ENCODE measurements at regions not wholly inside any gene's neighbourhood (a gene's known extent, or its start where the extent isn't known, plus 50 kb on each side); places are given as distances from the start of the nearest gene placed in this dataset.
"Not testable (repeated sequence)": the region's sequence is repeated elsewhere in the genome, so short reads cannot be mapped to it uniquely, and the experiment has no call there.

DNA sequence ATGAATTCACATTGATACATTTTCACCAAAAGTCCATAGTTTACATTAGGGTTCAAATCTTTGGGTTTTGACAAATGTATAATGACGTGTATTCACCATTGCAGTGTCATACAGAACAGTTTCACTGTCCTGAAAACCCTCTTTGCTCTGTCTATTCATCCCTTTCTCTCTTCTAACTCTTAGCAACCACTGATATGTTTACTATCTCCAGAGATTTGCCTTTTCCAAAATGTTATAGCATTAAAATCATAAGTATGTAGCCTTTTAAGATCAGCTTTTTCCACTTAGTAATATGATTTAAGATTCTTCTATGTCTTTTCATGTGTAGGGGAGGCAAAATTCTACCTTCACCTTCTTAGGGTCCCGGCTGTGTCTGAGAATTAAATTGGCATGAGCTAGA, 203.8 kb downstream of the TPRG1 start:
- no peak for DNase-seq (ENCODE audit: low read depth)
- no peak overlapping the region for H3K4me3 ChIP-seq (ENCODE audit: low read depth, low read length)

DNA sequence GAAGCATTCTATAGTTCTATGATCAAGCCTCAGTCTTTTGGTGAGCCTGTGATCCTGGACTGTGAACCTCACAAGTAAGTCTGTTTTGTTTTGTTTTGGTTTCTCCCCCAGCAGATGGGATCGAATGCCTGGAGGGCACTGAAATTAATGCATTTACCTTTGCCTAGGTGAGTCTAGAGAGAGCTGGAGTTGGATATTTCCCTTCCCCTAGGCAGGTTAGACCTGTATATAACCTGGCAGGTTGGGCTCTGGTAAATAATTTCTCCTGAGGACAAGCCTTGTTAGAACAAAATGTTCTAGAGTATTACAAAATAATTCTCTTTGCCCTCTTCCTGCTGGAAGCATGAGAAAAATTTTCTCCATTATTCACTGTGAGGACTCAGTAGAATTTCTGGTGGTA, 211.9 kb downstream of the TPRG1 start:
- no peak for DNase-seq (ENCODE audit: low read depth)
- H3K4me3 ChIP-seq (ENCODE audit: low read depth, low read length): no peak overlapping the region

DNA sequence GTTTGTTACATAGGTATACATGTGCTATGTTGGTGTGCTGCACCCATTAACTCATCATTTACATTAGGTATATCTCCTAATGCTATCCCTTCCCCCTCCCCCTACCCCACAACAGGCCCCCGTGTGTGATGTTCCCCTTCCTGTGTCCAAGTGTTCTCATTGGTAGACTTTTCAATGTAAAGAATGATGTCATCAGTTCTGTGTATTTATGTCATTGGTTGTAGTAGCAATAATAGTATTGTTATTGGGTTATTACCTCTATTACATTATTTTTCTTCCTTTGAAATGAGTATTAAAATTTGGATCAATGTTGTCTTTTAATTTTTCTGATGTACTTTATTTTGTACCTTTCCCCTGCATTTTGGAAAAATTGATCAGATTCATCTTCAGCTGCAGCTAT, 214.1 kb downstream of the TPRG1 start:
- not testable (repeated sequence) for DNase-seq (ENCODE audit: low read depth); H3K4me3 ChIP-seq (ENCODE audit: low read depth, low read length)

DNA sequence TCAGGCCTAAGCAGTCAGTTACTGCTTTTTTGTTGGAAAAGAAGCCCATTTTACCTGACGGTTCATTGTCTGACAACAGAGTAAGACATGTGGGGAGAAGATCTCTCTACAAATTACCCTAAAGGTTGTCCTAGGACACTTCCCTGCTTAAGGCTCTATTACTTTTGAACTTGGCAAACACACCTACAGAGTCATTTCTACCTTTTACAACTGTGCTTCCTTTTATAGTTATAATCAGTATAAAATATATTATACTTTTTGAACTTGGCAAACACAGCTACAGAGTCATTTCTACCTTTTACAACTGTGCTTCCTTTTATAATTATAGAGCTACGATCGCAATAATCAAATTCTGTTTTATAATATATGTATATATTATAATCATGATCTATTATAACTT, 215.0 kb downstream of the TPRG1 start:
- H3K4me3 ChIP-seq (ENCODE audit: low read depth, low read length): no peak overlapping the region
- DNase-seq (ENCODE audit: low read depth): no peak

DNA sequence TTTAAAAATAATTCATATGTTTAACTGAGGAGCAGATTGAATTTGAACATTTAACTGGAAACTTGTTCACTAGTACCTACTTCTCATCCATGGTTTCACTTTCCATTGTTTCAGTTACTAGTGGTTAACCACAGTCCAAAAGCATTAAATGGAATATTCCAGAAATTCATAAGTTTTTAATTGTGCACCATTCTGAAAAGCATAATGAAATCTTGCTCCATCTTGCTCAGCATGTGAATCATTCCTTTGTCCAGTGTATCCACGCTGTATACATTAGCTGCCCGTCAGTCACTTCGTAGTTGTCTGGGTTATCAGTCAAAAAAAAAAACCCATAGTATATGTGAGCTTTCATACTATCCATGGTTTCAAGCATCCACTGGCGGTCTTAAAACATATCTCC, 217.6 kb downstream of the TPRG1 start:
- no peak overlapping the region for H3K4me3 ChIP-seq (ENCODE audit: low read depth, low read length)
- DNase-seq (ENCODE audit: low read depth): no peak

DNA sequence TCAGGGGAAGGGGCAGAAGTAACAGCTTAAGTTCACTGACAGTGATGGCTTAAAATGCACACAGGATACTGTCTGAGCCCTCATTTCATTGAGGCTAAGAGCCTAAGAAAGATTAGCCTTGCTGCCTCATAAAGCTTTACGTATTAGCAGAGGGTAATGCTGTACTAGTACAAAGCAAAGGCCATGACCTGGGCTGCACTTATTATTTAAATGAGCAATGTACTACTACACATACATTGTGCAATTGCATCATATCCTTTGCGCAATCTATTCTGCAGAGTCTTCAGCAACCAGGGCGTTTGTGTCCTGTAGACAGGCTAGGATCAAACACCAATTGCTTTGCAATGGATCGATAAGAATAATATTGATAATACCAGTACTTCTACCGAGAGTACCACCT, 221.8 kb downstream of the TPRG1 start:
- H3K4me3 ChIP-seq (ENCODE audit: low read depth, low read length): no peak overlapping the region
- DNase-seq (ENCODE audit: low read depth): peak; percentile 50

DNA sequence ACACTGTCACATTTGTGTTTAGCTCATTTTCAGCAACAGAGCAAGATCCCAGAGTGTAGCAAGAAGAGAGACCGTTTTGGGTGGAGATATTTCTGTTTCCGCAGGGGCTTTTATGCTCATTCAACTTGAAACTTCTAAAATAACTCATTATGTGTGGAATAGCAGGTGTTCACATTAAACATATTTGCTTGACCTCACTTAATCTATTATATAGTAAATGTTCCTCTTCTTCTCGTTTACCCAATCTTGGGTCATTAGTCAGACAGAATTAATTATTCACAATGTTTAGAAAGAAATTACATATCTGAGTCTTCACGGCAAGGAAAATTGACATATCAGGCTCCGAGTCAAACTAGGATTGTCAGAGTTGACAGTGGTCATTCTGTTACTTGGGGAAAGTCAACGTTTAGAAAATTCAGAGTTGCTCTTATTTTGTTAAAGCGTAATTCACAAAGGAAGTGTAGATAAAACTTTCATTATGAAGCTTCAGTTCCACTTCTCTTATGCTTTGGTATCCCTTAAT, 222.9 kb downstream of the TPRG1 start:
- no peak for DNase-seq (ENCODE audit: low read depth)
- H3K4me3 ChIP-seq (ENCODE audit: low read depth, low read length): no peak overlapping the region

DNA sequence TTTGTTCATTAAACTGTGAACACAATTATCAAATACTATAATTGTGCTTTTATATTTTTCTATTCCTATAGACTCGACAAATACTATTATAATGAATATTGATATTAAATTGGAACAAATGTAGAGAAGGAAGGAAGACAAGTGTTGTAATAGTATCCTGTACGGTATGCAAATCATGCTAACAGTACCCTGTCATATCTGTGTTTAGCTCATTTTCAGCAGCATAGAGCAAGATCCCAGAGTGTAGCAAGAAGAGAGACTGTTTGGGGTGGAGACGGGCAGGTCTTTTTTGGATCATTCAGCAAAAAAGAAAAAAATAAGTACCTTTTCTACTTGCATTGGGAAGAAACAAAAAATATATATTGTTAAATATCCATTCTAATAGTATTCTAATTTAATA, 224.1 kb downstream of the TPRG1 start:
- DNase-seq (ENCODE audit: low read depth): no peak
- H3K4me3 ChIP-seq (ENCODE audit: low read depth, low read length): no peak overlapping the region

DNA sequence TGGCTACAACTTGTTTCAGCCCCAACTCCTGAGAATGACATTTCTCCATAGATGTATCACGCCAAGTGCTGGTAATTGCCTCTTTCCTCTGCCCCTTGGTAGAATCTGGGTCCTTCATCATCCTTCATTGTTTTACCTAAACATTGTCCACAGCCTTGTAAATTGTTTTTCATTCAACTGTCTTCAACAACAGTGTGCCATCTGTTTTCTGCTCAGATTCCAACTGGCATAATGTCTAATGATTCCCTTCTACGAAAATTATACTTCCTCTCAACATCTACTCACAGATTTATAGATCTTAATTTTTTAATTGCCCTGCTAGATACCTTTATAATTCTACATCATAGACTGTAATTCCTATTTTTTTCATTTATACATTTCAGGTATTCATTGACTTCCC, 226.9 kb downstream of the TPRG1 start:
- H3K4me3 ChIP-seq (ENCODE audit: low read depth, low read length): no peak overlapping the region
- DNase-seq (ENCODE audit: low read depth): no peak

DNA sequence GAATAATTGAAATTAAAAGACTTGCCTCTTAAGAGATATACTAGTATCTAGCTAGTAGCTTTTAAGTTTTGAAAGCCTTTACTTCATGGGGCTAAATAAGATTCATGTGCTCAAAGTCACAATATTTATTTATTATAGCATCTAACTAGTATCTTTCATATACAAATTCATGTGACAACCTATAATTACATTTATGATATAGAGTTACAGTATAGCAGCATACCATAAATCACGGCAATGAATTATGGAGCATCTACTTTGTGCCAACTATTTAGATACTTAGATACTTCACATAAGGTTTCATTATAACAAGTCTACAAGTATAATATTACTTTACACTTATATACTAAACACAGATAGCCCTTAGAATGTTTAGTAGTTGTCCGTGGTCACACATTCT, 229.4 kb downstream of the TPRG1 start:
- no peak overlapping the region for H3K4me3 ChIP-seq (ENCODE audit: low read depth, low read length)
- no peak for DNase-seq (ENCODE audit: low read depth)

DNA sequence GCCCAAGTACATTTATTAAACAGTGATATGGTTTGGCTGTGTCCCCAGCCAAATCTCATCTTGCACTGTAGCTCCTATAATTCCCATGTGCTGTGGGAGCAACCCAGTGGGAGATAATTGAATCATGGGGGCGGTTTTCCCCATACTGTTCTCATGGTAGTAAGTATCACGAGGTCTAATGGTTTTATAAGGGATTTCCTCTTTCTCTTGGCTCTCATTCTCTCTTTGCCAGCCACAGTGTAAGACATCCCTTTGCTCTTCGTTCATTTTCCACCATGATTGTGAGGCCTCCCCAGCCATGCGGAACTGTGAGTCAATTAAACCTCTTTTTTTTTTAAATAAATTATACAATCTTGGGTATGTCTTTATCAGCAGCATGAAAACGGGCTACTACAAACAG, 228.0 kb upstream of the TP63 start:
- H3K4me3 ChIP-seq (ENCODE audit: low read depth, low read length): no peak overlapping the region
- DNase-seq (ENCODE audit: low read depth): no peak

DNA sequence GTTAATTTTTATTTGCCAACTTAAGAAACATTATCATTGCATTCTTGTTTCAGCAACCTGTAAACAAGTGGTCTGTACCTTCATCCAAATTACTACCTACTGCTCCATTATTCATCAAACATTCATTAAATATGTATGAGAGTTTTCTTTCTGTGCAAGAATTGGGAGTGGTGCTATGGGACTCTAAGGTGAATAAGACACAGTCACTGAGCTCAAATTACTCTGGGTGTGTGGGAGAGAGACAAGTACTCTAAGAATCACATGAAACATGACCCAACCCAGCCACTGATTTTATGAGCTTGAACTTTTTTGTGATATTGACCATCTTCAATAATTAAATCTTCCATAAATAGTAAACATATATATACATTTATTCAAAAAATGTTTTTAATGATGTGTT, 227.2 kb upstream of the TP63 start:
- no peak overlapping the region for H3K4me3 ChIP-seq (ENCODE audit: low read depth, low read length)
- DNase-seq (ENCODE audit: low read depth): no peak

DNA sequence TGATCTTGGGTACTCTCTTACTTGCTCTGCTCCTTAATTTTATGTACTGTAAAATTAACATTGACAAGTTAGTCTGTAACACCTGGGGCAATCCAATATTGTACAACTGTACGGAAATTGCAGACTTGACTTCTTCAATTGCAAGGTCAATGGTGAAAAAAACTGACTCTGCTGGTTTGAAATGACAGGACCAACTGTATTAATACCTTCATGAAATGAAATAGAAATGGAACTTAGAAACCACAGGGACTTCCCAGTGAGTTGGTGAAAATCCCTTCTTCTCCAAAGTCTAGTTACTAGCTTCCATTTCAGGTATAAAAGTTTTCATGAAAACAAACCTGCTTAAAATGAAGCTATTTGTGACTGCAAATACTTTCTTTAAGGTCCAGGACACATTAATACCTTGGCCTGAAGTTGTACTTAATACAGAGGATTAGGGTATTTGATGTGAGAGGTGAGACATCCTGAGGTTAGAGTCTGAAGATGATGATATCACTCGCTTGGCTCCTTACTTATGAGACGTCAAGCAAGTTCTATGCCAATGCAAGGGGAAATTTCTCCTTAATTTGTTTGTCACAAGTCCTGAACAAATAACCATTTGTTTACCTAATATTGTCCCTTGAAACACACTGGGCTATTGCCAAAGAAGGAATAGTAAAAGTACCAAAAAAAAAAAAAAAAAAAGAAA, 226.2 kb upstream of the TP63 start:
- DNase-seq (ENCODE audit: low read depth): no peak
- H3K4me3 ChIP-seq (ENCODE audit: low read depth, low read length): no peak overlapping the region

DNA sequence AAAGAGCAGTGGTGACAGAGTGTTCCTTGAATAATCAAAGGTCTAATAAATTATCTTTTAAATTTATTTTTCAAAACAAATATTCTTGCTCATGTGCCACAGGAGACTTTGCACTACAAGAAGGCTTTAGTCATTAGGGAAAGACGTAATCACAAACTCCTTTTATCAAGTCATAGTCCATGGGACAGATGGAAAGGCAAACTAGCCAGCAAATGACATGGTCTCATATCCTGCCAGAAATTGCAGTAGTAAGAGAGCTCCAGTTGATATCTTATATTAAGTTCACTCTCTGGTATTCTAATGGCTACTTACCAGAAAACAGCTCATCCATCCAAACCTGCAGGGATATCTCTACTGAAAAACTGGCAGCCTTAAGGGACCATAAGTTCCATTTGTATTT, 225.0 kb upstream of the TP63 start:
- DNase-seq (ENCODE audit: low read depth): no peak
- no peak overlapping the region for H3K4me3 ChIP-seq (ENCODE audit: low read depth, low read length)

DNA sequence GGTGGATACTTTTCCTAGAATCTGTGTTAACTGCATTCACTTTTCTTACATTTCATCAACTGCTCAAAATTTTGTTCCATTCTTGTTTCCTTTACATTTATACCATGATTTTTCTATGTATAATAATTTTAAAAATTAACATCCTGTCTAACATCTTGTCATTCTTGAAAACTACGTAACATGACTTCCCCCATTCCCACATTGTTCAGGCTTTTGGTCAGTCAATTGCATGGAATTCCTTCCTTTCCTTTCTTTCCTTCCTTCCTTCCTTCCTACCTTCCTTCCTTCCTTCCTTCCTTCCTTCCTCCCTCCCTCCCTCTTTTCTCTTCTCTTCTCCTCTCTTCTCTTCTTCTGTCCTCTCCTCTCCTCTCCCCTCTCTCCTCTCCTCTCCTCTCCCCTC, 220.7 kb upstream of the TP63 start:
- no peak overlapping the region for H3K4me3 ChIP-seq (ENCODE audit: low read depth, low read length)
- no peak for DNase-seq (ENCODE audit: low read depth)

DNA sequence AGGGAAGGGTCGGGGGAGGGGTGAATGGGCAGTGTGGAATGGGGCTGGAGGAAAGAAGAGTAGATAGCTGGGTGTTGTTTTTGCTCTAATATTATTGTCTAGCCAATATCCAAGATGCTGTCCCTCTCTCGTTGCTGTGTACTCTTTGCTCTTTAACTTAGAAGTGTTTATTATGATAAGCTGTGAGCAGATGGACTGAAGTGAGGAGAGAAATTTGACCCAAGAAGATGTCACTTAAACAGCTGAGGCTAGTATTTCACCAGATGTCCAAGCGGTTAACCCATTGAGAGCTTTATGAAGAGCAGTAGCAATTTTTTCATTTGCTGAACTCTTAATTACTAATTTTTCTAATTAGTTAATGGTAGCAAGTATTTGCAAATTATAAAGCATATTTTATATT, 212.2 kb upstream of the TP63 start:
- no peak for DNase-seq (ENCODE audit: low read depth)
- no peak overlapping the region for H3K4me3 ChIP-seq (ENCODE audit: low read depth, low read length)

DNA sequence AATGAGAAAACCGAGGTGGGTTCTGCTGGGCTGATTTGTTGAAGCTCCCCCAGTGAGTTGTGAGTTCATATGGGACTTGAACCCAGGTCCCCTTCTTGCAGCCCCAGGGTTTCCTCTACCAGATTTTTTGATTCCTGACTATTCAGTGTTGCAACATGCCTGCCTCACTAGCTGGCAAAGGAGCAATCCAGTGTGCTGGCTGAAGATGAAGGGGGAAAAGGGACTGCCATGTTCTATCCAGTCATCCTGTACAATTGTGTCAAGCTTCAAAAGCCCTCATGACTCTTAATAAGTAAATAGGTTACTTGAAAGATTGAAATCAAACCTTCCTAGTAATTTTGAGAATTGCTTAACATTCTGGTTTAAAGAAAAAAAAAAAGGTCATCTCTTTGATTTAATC, 211.5 kb upstream of the TP63 start:
- no peak for DNase-seq (ENCODE audit: low read depth)
- H3K4me3 ChIP-seq (ENCODE audit: low read depth, low read length): no peak overlapping the region

DNA sequence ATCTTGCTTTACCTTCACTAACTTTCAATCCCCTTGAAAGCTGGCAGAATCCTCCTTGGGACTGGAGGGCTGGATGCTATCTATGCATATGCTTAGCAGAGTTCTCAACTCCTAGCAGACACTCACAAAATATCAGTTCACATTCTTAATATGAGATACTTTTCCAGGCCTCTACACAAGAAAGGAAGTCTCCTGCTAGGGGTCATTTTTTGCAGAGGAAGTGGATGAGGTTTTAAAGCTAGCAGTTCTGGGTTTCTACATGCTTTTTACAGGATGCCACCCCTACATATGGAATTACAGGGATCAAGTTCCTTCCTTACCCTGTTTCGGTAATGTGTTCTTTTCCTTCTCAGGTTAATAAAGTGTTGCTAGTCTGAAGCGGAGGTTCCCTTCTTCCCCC, 206.3 kb upstream of the TP63 start:
- no peak overlapping the region for H3K4me3 ChIP-seq (ENCODE audit: low read depth, low read length)
- DNase-seq (ENCODE audit: low read depth): no peak

DNA sequence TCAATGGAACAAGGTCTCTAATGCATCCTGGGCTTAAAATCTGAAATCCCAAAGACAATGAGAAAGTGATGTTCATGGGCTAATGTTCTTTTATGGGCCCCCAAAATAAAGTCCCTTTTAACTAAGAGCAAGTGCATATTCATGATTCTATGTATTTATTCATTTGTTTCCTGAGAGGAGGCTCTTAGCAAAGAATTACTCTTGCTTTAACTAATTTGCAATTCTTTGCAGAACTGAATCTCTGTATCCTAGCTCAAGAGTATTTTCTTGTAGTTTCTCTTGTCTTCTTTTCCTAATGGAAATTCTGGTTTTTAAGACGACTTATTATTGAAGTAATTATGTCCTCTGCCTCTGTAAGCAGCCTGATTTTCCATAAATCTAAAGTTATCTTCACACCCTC, 202.2 kb upstream of the TP63 start:
- no peak for DNase-seq (ENCODE audit: low read depth)
- H3K4me3 ChIP-seq (ENCODE audit: low read depth, low read length): no peak overlapping the region

DNA sequence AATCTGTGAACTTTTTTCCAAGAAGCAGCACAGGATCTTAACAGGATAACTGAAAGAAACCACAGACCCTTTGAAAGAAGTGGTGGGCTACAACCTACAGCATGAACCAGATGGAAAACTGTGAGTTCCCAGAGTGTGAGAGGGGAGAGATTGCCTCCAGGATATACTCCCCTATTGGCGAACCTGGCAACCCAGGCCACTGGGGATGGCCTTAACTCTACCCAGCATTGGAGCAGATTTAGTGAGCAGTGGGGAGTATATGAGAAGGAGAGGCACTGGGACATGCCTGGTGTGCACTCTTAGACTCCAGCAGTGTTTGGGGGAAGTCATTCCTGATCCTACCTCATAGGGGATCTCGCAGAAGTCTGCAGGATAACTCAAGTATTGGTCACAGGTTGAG, 201.0 kb upstream of the TP63 start:
- H3K4me3 ChIP-seq (ENCODE audit: low read depth, low read length): no peak overlapping the region
- DNase-seq (ENCODE audit: low read depth): no peak

DNA sequence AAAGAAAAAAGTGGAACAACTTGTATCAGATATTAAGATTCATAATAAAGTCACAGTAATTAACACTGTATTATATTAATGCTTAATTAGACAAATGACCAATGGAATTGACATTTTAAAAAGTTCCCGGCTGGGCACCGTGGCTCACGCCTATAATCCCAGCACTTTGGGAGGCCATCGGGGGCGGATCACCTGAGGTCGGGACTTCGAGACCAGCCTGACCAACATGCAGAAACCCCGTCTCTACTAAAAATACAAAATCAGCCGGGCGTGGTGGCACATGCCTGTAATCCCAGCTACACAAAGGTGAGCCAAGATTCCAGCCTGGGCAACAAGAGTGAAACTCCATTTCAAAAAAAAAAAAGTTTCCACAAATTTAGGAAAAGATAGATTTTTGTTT, 188.9 kb upstream of the TP63 start:
- DNase-seq (ENCODE audit: low read depth); H3K4me3 ChIP-seq (ENCODE audit: low read depth, low read length): not testable (repeated sequence)
